Mammary epithelial cell (primary cell): ENCODE measurements at regions not wholly inside any gene's neighbourhood (a gene's known extent, or its start where the extent isn't known, plus 50 kb on each side); places are given as distances from the start of the nearest gene placed in this dataset.

Source experiments
- CTCF ChIP-seq, 2 donors: IDR thresholded peaks in 1 of 2; conservative IDR thresholded peaks in 1 of 2; 2 replicates each; pipeline ENCODE4 v1.5.1; 2011 to 2012; ENCODE audit warnings: inconsistent platforms in 2 of 2, low read length in 2 of 2, mild to moderate bottlenecking in 2 of 2, control low read depth in 1 of 2, low read depth in 1 of 2; ENCODE audit not compliant: insufficient read depth in 1 of 2; ENCODE audit errors: extremely low read depth in 1 of 2
- EZH2 ChIP-seq: IDR thresholded peaks from 2 replicates; pipeline ENCODE4 v1.6.1; 2012; ENCODE audit warnings: low read length, inconsistent platforms, borderline replicate concordance

- TF ChIP-seq CTCF (conservative IDR thresholded peaks at IDR 0.05 in 1 of 2, IDR thresholded peaks at IDR 0.05 in 1 of 2; ENCODE audit: extremely low read depth in 1 of 2, insufficient read depth in 1 of 2, low read depth in 1 of 2, low read length in 2 of 2), result no peak
- no peak for TF ChIP-seq EZH2
Observed at GRCh38 chrX:124862301-124862700, 457.4 kb upstream of the TEX13C start.
